H1 (cell line): ENCODE measurements at regions not wholly inside any gene's neighbourhood (a gene's known extent, or its start where the extent isn't known, plus 50 kb on each side); places are given as distances from the start of the nearest gene placed in this dataset.

ENCODE experiments used
- CTCF ChIA-PET: fragments of 300-600 bp; sonication (Branson Sonifier 250); formaldehyde crosslinking; loops from one replicate; lab custom pipeline; 2021; ENCODE audit not compliant: partially characterized antibody; lab: Charles Lee
- POLR2A ChIA-PET: fragments of 300-600 bp; sonication (Branson Sonifier 250); formaldehyde crosslinking; loops from one replicate; lab custom pipeline; 2021; ENCODE audit warnings: inconsistent platforms; ENCODE audit not compliant: partially characterized antibody; lab: Charles Lee
- DNase-seq, 2 experiments: peaks; one replicate each; pipeline versions ENCODE4 v3.0.0 to v3.0.0-alpha.2; 2010 to 2022; ENCODE audit warnings: low spot score in 2 of 2, low read depth in 1 of 2, mixed read lengths in 1 of 2
- FAIRE-seq: peaks from 2 replicates; lab custom pipeline; 2011; peaks lifted over from hg19 to GRCh38; lab: Jason Lieb, UNC
- H2AFZ ChIP-seq: 2 replicates; pipeline ENCODE4 v1.8.1; 2012; ENCODE audit warnings: low read length, inconsistent platforms
- H2AK5ac ChIP-seq: 2 replicates; pipeline ENCODE4 v1.6.1; 2013; ENCODE audit warnings: low read depth, low read length
- H2BK120ac ChIP-seq: replicated peaks from 2 replicates; pipeline ENCODE3; 2013; ENCODE audit warnings: low read depth, low read length, inconsistent platforms
- H2BK12ac ChIP-seq: 2 replicates; pipeline ENCODE4 v1.6.1; 2013; ENCODE audit warnings: low read depth, low read length
- H2BK15ac ChIP-seq: 2 replicates; pipeline ENCODE4 v1.6.1; 2013; ENCODE audit warnings: low read length
- H2BK20ac ChIP-seq: 2 replicates; pipeline ENCODE4 v1.6.1; 2013; ENCODE audit warnings: low read length
- H2BK5ac ChIP-seq: 2 replicates; pipeline ENCODE4 v1.6.1; 2013; ENCODE audit warnings: low read depth, low read length
- H3K14ac ChIP-seq: 2 replicates; pipeline ENCODE4 v1.6.1; 2013; ENCODE audit warnings: inconsistent platforms; ENCODE audit not compliant: insufficient read length
- H3K18ac ChIP-seq: 2 replicates; pipeline ENCODE4 v1.6.1; 2013; ENCODE audit warnings: low read length; ENCODE audit errors: extremely low read depth
- H3K23ac ChIP-seq: 2 replicates; pipeline ENCODE4 v1.6.1; 2013; ENCODE audit warnings: inconsistent platforms; ENCODE audit not compliant: insufficient read length
- H3K23me2 ChIP-seq: 2 replicates; pipeline ENCODE4 v1.6.1; 2013; ENCODE audit warnings: low read depth, low read length
- H3K27ac ChIP-seq: 2 replicates; pipeline ENCODE4 v1.6.1; 2011; ENCODE audit warnings: low read depth, low read length, inconsistent platforms
- H3K27me3 ChIP-seq, 4 experiments: replicated peaks in 1 of 4; 1 replicate in 1 of 4; 2 replicates in 3 of 4; pipeline versions ENCODE4 v1.6.1 to v1.8.1; 2011 to 2013; ENCODE audit warnings: low read length in 3 of 4, mild to moderate bottlenecking in 3 of 4, inconsistent platforms in 2 of 4, mixed read lengths in 2 of 4, moderate library complexity in 1 of 4; ENCODE audit not compliant: control insufficient read depth in 3 of 4, insufficient read depth in 3 of 4; ENCODE audit errors: extremely low read depth in 1 of 4
- H3K36me3 ChIP-seq, 4 experiments: 2 replicates each; pipeline versions ENCODE4 v1.6.1 to v1.8.1; 2011 to 2013; ENCODE audit warnings: mild to moderate bottlenecking in 4 of 4, low read length in 3 of 4, moderate library complexity in 2 of 4, control low read depth in 1 of 4, inconsistent platforms in 1 of 4; ENCODE audit not compliant: insufficient read depth in 4 of 4, control insufficient read depth in 2 of 4
- H3K4ac ChIP-seq: replicated peaks from 2 replicates; pipeline ENCODE3; 2013; ENCODE audit warnings: low read length, low read depth, mixed read lengths, inconsistent platforms; ENCODE audit not compliant: insufficient read length
- H3K4me1 ChIP-seq, 4 experiments: replicated peaks in 1 of 4; 1 replicate in 1 of 4; 2 replicates in 3 of 4; pipeline versions ENCODE4 v1.6.1 to v1.8.1; 2011 to 2013; ENCODE audit warnings: low read length in 3 of 4, inconsistent platforms in 2 of 4, mixed read lengths in 1 of 4; ENCODE audit not compliant: insufficient read depth in 4 of 4, control insufficient read depth in 3 of 4
- H3K4me2 ChIP-seq, 2 experiments: 2 replicates each; pipeline versions ENCODE4 v1.6.1 to v1.8.1; 2011 to 2013; ENCODE audit warnings: low read depth in 2 of 2, low read length in 2 of 2, control low read depth in 1 of 2, inconsistent platforms in 1 of 2, mild to moderate bottlenecking in 1 of 2; ENCODE audit not compliant: insufficient read depth in 1 of 2
- H3K4me3 ChIP-seq, 4 experiments: fragments of 200-600, 300-600 bp in 1 of 4; sonication (generic), shearing (Covaris generic), sonication (Bioruptor Twin) in 1 of 4; 2 replicates each; pipeline versions ENCODE4 v1.5.1 to v1.8.1; 2011 to 2016; ENCODE audit warnings: low read length in 4 of 4, low read depth in 3 of 4, control low read depth in 2 of 4, inconsistent platforms in 2 of 4, mild to moderate bottlenecking in 2 of 4, mixed read lengths in 1 of 4, moderate library complexity in 1 of 4; ENCODE audit not compliant: insufficient read depth in 2 of 4; ENCODE audit errors: extremely low read depth in 1 of 4
- H3K56ac ChIP-seq: replicated peaks from 2 replicates; pipeline ENCODE3; 2013; ENCODE audit warnings: low read depth, mild to moderate bottlenecking, mixed read lengths, low read length, inconsistent platforms; ENCODE audit not compliant: insufficient read length
- H3K79me1 ChIP-seq: 2 replicates; pipeline ENCODE4 v1.6.1; 2013; ENCODE audit warnings: low read depth, low read length, control low read depth
- H3K79me2 ChIP-seq, 2 experiments: 2 replicates each; pipeline versions ENCODE4 v1.6.1 to v1.8.1; 2012 to 2013; ENCODE audit warnings: low read length in 2 of 2, mild to moderate bottlenecking in 2 of 2, inconsistent platforms in 1 of 2; ENCODE audit not compliant: insufficient read depth in 2 of 2, control insufficient read depth in 1 of 2
- H3K9ac ChIP-seq, 4 experiments: replicated peaks in 1 of 4; 1 replicate in 1 of 4; 2 replicates in 3 of 4; pipeline versions ENCODE4 v1.6.1 to v1.8.1; 2011 to 2013; ENCODE audit warnings: low read depth in 3 of 4, low read length in 3 of 4, control low read depth in 2 of 4, mild to moderate bottlenecking in 2 of 4, moderate library complexity in 2 of 4, inconsistent platforms in 1 of 4; ENCODE audit errors: extremely low read depth in 1 of 4
- H3K9me3 ChIP-seq, 2 experiments: 2 replicates each; pipeline versions ENCODE4 v1.6.1 to v1.8.1; 2012 to 2013; ENCODE audit warnings: mild to moderate bottlenecking in 2 of 2, moderate library complexity in 2 of 2, control low read depth in 1 of 2, inconsistent platforms in 1 of 2, low read depth in 1 of 2, low read length in 1 of 2, mixed read lengths in 1 of 2; ENCODE audit not compliant: insufficient read depth in 2 of 2
- H4K20me1 ChIP-seq, 2 experiments: replicated peaks in 1 of 2; 2 replicates each; pipeline versions ENCODE3 to v1.8.1; 2011 to 2013; ENCODE audit warnings: inconsistent platforms in 2 of 2, low read length in 2 of 2, mild to moderate bottlenecking in 1 of 2; ENCODE audit not compliant: insufficient read depth in 2 of 2, control insufficient read depth in 1 of 2
- H4K5ac ChIP-seq: 2 replicates; pipeline ENCODE4 v1.6.1; 2013; ENCODE audit warnings: low read length, low read depth, mixed read lengths, inconsistent platforms; ENCODE audit not compliant: insufficient read length
- H4K8ac ChIP-seq: 2 replicates; pipeline ENCODE4 v1.8.0; 2013; ENCODE audit warnings: mild to moderate bottlenecking, moderate library complexity, low read length, inconsistent platforms; ENCODE audit not compliant: insufficient read depth; ENCODE audit errors: extremely low read depth
- H4K91ac ChIP-seq: replicated peaks from 2 replicates; pipeline ENCODE3; 2013; ENCODE audit warnings: low read length, mixed read lengths, inconsistent platforms; ENCODE audit not compliant: insufficient read length
- BCL11A ChIP-seq, 2 experiments: IDR thresholded peaks; one replicate each; pipeline ENCODE4 v1.6.1; 2011; ENCODE audit warnings: low read depth in 2 of 2, low read length in 2 of 2, mild to moderate bottlenecking in 2 of 2
- BRCA1 ChIP-seq: IDR thresholded peaks from 2 replicates; pipeline ENCODE4 v1.6.1; 2012; ENCODE audit warnings: low read depth, low read length, improper control_type of control experiment
- CEBPB ChIP-seq: IDR thresholded peaks from 2 replicates; pipeline ENCODE4 v1.6.1; 2012; ENCODE audit warnings: low read depth, low read length
- CREB1 ChIP-seq: IDR thresholded peaks from 2 replicates; pipeline ENCODE4 v1.6.1; 2012; ENCODE audit warnings: inconsistent platforms
- HDAC2 ChIP-seq, 2 experiments: fragments of 300-600 bp in 1 of 2; sonication (generic) in 1 of 2; IDR thresholded peaks; 2 replicates each; pipeline ENCODE4 v1.6.1; 2011 to 2012; ENCODE audit warnings: low read depth in 2 of 2, low read length in 2 of 2, mild to moderate bottlenecking in 2 of 2, moderate library complexity in 2 of 2, borderline replicate concordance in 1 of 2, inconsistent platforms in 1 of 2
- PHF8 ChIP-seq: fragments of 200-600 bp; sonication (generic); conservative IDR thresholded peaks from 2 replicates; pipeline ENCODE4 v1.7.1; 2012; ENCODE audit warnings: low read depth, mild to moderate bottlenecking, inconsistent platforms, low read length, moderate library complexity
- RFX5 ChIP-seq: IDR thresholded peaks from 2 replicates; pipeline ENCODE4 v1.6.1; 2011; ENCODE audit warnings: low read depth, low read length, improper control_type of control experiment, borderline replicate concordance
- RNF2 ChIP-seq: fragments of 200-900, 300-1000 bp; sonication (generic); IDR thresholded peaks from 2 replicates; pipeline ENCODE4 v1.7.1; 2016; ENCODE audit warnings: borderline replicate concordance, low read depth, mild to moderate bottlenecking, antibody characterized with exemption, low read length; ENCODE audit not compliant: poor library complexity, severe bottlenecking; ENCODE audit errors: missing control alignments
- SRF ChIP-seq: IDR thresholded peaks from 2 replicates; pipeline ENCODE4 v1.6.1; 2011; ENCODE audit warnings: mild to moderate bottlenecking, low read depth, low read length, moderate library complexity
- SUZ12 ChIP-seq: fragments of 200-600 bp; sonication (generic); IDR thresholded peaks from 2 replicates; pipeline ENCODE4 v1.6.1; 2012; ENCODE audit warnings: mild to moderate bottlenecking, inconsistent platforms, low read length, moderate library complexity, mixed read lengths
- TAF1 ChIP-seq: IDR thresholded peaks from 2 replicates; pipeline ENCODE4 v1.6.1; 2011; ENCODE audit warnings: mild to moderate bottlenecking, low read depth, low read length
- TEAD4 ChIP-seq: IDR thresholded peaks from 2 replicates; pipeline ENCODE4 v1.6.1; 2012; ENCODE audit warnings: low read depth, low read length, inconsistent platforms, mixed read lengths
- WGBS, 2 experiments: shearing (Covaris generic) in 1 of 2; methylation state at CpG; one replicate each; pipeline versions ENCODE4 v1.1.6 to v1.1.7; 2013 to 2015; ENCODE audit warnings: low lambda C conversion rate in 2 of 2, mixed read lengths in 2 of 2, inconsistent platforms in 1 of 2, low coverage in 1 of 2, missing lambda C conversion rate in 1 of 2; ENCODE audit not compliant: insufficient replicate concordance in 2 of 2, insufficient coverage in 1 of 2, insufficient read length in 1 of 2; ENCODE audit errors: extremely low coverage in 1 of 2, missing lambda C conversion rate in 1 of 2; 5-methylcytosine and 5-hydroxymethylcytosine counted together
- TF ChIP-seq, protein P1 (sequence below): IDR thresholded peaks from 2 replicates; pipeline ENCODE4 v1.6.1; 2012; ENCODE audit warnings: low read length, inconsistent platforms

DNA sequence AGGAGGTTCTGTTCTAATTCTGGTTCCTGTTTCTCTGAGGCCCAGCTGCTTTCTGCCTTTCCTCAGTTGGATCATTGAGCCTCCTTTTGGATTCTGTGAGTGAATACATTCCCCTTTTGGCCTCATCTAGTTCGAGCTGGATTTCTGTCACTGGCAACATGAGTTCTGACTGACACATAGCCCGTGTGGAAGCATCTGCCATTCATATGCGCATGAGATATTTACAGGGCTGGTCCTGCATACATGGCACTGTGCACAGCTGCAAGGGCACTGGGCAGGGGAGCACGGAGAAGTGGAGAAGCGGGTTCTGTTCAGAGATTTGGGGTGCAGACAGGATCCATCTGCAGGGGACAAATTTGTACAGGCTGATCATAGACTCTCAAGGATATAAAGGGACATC lies 352.8 kb downstream of the RPS24 start:
- 80% methylated on average over 5 of the region's 5 CpGs; no CpG with 5 or more reads in 1 of the 2 experiments for WGBS, 2 experiments
- Histone ChIP-seq H4K20me1 (no peaks in the 10 kb centered on the region), H3K27me3 (no peaks in the 10 kb centered on the region), H3K23ac (no peak overlapping the region), H3K79me2 (no peaks in the 10 kb centered on the region; a peak in 1 of 4 replicates), H2AK5ac (no peak overlapping the region), H2BK120ac (no peak overlapping the region), H3K9ac (no peak overlapping the region), H2AFZ (no peak overlapping the region), H3K14ac (no peak overlapping the region), H2BK12ac (no peak overlapping the region), H3K9me3 (no peaks in the 10 kb centered on the region), H3K23me2 (no peaks in the 10 kb centered on the region), H3K4ac (no peak overlapping the region), H4K5ac (no peak overlapping the region), H3K79me1 (no peaks in the 10 kb centered on the region), H3K27ac (no peak overlapping the region), H4K91ac (no peak overlapping the region), H3K56ac (no peak overlapping the region), H3K4me1 (peaks cover 0 to 3% (median 0%) of the 10 kb centered on the region in 4 experiments; a peak in 1 of 7 replicates), H3K4me3 (no peak overlapping the region), H3K4me2 (no peak overlapping the region), H4K8ac (no peak overlapping the region), H2BK5ac (no peak overlapping the region), H2BK20ac (no peak overlapping the region), H3K36me3 (no peaks in the 10 kb centered on the region), H3K18ac (no peak overlapping the region), H2BK15ac (no peak overlapping the region)
- FAIRE-seq (no peak), DNase-seq (no peak)
- ChIA-PET CTCF (interaction anchor here (0.7 to 2.0 kb wide), 5 partner anchors 9 to 175 kb away, joined by 3 to 7 read pairs (median 3); no protein-coding TSS in a partner anchor), POLR2A (no interaction called here)
- TF ChIP-seq CEBPB (no peak), CREB1 (no peak), RNF2 (no peak), BCL11A (IDR thresholded peaks at IDR 0.05; ENCODE audit: low read depth in 2 of 2, low read length in 2 of 2) (no peak), SUZ12 (no peak), HDAC2 (IDR thresholded peaks at IDR 0.05; ENCODE audit: borderline replicate concordance in 1 of 2, low read depth in 2 of 2, low read length in 2 of 2) (no peak), SRF (no peak), PHF8 (no peak), BRCA1 (no peak), RFX5 (no peak), TAF1 (no peak), TEAD4 (no peak)
- TF ChIP-seq, protein P1, sequence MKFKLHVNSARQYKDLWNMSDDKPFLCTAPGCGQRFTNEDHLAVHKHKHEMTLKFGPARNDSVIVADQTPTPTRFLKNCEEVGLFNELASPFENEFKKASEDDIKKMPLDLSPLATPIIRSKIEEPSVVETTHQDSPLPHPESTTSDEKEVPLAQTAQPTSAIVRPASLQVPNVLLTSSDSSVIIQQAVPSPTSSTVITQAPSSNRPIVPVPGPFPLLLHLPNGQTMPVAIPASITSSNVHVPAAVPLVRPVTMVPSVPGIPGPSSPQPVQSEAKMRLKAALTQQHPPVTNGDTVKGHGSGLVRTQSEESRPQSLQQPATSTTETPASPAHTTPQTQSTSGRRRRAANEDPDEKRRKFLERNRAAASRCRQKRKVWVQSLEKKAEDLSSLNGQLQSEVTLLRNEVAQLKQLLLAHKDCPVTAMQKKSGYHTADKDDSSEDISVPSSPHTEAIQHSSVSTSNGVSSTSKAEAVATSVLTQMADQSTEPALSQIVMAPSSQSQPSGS, result no peak
